GM21576 (cell line): ENCODE measurements at regions not wholly inside any gene's neighbourhood (a gene's known extent, or its start where the extent isn't known, plus 50 kb on each side); places are given as distances from the start of the nearest gene placed in this dataset.
"Not testable (repeated sequence)": the region's sequence is repeated elsewhere in the genome, so short reads cannot be mapped to it uniquely, and the experiment has no call there.

ENCODE experiments used
- ATAC-seq: cut with Tn5 transposase; IDR thresholded peaks from one replicate; pipeline ENCODE4 v1.9.1; 2021; ENCODE audit warnings: mild to moderate bottlenecking, moderate library complexity; ENCODE audit not compliant: unreplicated experiment

DNA sequence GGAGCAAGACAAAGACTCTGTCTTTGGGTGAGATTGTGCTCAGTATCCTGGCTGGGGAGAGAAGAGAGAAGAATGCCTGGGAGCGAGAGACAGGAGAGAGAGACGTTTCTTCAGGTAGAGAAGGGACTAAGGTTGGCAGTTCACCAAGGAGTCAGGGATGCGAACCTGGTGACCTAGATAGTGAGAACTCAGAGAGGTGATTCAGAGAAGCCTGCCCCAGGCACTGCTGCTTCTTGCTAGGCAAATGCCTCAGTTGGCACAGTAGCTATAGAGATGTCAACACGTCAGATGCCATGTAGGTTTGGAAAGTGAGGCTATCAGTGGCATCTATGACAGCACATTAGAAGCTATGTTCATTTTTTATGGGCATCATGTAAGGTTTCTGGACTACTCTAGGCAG, 231.6 kb upstream of the VLDLR start:
- no peak for ATAC-seq

DNA sequence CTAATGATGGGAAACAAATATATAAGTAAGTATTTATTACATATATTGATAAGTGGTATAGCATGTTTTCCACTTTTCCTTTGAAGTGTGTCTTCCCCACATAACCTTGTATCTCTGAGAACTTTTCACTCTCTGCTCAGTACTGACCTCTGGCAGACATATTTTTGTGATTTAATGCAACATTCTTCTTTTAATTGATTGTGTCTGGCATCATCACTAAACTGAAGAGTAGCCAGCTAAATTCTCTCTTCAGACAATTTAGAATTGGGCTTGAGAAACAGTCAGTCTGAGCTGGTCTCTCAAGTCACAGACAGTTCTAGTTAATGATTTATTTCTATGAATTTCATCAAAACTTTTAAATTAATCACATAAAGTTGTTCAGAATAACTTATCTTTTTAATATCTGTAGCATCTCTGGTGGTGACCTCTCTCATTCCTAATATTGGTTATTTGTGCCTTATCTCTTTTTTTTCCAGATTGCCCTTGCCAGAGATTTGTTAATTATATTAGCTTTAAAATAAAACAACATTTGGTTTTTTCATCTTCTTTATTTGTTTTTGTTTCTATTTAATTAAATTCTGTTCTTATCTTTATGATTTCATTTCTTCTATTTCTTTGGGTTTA, 230.0 kb upstream of the VLDLR start:
- not testable (repeated sequence) for ATAC-seq

DNA sequence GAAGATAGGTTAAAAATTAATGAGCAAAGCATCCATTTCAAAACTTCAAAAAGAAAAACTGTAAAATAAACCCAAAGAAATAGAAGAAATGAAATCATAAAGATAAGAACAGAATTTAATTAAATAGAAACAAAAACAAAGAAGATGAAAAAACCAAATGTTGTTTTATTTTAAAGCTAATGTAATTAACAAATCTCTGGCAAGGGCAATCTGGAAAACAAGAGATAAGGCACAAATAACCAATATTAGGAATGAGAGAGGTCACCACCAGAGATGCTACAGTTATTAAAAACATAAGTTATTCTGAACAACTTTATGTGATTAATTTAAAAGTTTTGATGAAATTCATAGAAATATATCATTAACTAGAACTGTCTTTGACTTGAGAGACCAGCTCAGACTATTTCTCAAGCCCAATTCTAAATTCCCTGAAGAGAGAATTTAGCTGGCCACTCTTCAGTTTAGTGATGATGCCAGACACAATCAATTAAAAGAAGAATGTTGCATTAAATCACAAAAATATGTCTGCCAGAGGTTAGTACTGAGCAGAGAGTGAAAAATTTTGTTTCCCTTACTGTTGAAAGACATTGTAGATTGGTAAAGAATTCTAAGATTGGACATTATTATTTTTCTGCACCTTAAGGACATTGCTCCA, 227.4 kb upstream of the VLDLR start:
- ATAC-seq = not testable (repeated sequence)

DNA sequence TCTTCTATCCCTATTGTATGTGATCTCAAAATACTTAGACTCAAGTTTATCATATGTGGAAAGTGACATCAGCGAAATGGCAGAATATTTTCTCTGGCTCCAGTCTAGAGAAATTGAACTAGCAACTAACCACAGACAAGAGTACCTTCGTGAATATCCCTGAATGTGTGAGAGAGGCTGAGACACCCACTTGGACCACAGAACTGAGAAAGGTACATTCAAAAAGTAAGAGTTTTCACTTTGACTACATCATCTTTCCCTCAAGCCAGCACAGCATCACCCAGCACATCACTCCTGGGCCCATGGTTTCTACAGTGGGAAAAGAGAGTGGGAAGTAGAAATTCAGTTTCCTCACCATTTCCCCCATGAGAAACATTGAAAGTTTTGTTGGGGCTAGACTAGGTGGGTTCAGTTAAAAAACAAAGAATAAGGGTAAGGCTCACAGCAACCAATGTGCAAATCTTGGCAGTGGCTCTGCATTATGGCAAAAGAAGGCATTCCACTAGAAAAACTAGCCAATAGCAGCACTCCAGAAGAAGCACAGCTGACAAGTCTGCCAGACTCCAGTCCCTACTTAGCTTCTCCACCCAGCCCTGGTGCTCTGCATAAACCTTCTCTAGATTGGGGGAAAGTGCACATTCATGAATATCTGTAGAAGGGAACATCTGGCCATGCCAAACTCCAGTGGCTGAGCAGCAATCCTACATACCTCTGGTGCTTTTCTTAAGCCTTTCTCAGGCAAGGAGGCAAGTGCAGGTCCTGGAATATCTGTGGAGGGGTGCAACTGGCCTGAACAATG, 225.6 kb upstream of the VLDLR start:
- ATAC-seq = no peak

DNA sequence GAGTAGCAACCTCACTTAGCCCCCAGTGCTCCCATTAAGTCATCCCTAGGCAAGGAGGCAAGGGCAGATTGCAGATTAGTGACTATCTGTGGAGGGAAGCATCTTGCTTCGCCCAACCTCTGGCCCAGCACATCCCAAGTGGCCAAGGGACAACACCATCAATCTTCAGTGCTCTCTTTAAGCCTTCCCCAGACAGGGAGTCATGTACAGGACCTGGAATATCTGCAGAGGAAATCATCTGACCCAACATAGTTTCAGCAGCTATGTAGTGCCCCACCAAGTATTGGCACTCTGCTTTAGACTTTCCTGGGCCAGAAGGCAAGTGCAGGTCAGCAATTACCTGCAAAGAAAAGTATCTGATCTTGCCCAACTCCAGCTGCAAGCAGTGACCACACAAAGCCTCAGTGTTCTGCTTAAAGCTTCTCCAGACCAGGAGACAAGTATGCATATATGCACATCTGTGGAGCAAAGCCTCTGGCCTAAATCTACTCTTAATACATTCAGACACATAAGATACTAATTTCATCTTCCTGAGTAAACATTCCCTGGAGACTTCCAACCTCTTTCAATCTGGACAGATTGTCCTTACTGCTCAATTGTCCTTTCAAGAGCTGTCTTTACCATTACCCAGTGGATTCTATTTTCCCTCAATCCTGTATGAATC, 224.8 kb upstream of the VLDLR start:
- ATAC-seq = no peak

DNA sequence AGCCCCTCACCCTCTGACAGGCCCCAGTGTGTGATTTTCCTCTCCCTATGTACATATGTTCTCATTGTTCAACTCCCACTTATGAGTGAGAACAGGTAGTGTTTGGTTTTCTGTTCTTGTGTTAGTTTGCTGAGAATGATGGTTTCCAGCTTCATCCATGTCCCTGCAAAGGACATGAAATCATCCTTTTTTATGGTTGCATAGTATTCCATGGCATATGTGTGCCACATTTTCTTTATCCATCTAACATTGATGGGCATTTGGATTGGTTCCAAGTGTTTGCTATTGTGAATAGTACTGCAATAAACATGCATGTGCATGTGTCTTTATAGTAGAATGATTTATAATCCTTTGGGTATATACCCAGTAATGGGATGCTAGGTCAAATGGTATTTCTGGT, 223.7 kb upstream of the VLDLR start:
- ATAC-seq = not testable (repeated sequence)

DNA sequence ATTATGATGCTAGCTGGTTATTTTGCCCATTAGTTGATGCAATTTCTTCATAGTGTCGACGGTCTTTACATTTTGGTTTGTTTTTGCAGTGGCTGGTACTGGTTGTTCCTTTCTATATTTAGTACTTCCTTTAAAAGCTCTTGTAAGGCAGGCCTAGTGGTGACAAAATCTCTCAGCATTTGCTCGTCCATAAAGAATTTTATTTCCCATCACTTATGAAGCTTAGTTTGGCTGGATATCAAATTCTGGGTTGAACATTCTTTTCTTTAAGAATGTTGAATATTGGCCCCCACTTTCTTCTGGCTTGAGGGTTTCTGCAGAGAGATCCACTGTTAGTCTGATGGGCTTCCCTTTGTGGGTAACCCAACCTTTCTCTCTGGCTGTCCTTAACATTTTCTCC, 219.8 kb upstream of the VLDLR start:
- not testable (repeated sequence) for ATAC-seq

DNA sequence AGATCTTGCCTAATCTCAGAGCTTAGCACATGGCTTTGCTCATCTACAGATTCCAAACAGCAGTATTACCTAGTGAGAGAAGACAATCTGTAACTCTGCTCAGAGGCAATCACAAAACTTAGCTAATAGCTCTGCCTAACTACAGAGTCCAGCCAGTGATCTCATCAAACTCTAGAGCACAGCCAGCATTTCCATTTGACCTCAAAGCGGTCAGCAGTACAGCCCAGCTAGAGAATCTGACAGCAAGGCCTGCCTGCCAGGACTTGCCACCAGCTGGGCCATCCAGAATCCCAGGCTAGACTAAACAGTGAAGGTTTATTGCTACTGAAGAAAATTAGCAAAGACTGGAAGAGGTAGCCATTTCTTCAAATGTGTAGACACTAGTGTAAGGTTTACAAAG, 217.9 kb upstream of the VLDLR start:
- ATAC-seq = no peak

DNA sequence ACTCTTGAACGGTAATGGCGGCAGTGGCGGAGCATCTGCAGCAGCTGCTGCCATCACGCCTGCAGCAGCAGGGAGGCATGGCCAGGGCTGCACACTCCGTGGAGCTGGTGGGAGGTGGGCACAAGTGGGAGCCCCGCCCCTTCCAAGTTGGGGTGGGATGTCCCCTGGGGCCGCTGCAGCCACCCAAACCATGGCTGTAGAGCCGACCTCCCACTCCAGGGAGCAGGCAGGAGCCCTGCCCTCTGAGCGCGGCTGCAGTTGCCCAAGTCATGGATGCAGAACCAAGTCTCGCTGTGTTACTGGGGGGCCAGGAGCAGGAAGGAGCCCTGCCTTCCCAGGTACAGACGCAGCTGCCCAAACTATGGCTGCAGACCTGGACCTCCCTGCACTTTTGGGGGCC, 215.3 kb upstream of the VLDLR start:
- ATAC-seq = no peak

DNA sequence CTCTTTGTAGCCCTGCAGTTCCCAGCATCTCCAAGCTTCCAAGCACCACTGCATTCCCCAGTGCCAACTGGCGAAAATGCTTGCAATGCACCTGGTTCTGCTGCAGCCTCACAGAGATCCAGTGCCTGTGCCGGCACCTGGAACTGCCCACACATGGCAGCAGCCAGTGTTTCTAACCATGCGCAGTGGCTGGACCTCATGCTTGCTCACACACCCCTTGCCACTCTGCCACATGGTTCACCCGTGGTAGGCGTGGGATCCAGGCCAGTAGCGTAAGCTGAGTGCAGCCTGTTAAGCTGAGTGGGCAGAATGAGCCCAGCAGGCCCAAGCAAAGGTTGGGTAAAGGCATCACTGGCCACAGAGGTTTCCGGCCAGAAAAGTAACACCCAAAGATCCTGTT, 214.1 kb upstream of the VLDLR start:
- no peak for ATAC-seq

DNA sequence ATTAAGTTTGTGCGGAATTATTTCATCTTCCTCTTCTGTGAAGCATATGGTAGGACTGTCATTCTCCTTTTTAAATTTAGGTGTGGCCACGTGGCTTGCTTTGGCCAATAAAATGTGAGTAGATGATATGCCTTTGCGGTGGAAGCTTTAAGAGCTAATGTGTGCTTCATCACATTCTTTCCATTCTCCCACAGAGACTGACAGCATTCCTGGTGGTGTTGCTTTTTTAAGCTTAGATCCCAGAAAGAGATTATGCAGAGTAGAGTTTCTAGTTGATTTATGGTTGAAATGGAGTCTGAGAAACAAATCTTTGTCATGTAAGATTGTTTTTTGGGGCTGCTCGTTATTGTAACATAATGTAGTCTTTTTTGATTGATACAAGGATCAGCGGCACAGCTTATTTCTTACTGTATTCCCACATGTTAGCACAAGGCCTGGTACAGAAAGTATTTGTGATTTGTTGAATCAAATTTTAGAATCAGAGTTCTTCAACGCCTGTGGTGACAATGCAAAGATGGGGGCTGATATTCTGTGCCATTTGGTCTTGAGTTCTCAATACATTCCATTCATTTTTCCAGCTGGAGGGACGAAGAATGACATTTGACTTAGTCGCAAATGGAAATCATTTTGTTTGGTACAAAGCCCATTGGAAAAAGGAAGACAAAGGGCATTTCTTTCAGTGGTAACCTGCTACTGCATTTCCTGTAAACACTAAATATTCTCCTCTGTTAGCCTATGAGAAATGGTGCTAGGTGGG, 209.9 kb upstream of the VLDLR start:
- no peak for ATAC-seq

DNA sequence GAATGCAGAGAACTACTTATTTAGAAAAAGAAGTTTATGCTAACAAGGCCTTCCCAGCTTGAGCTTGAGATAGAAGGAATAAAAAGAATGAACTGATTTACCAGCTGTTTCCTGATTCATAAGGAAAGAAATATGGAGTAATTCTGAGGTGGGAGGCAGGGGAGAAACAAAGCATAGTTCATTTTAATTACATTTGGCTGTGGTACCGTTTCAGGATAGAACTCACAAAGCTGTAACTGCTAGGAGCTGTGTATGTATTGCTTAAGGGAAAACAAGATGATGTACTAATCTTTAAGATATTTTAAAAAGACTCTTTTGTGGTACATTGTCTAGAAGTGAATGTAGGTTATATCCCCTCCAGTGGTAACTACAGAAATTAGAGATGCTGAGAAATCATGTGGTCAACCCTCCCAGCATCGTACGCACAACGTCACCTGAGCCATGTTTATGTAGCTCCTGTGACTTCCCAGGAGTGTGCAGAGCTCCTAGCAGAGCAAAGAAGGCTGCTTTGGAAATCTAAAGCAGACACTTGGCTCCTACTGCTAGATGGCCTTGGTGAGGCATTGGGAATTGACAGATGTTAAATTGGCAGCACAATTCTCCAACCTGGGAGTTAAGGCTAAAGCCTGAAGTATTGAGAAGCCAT, 208.3 kb upstream of the VLDLR start:
- ATAC-seq = no peak

DNA sequence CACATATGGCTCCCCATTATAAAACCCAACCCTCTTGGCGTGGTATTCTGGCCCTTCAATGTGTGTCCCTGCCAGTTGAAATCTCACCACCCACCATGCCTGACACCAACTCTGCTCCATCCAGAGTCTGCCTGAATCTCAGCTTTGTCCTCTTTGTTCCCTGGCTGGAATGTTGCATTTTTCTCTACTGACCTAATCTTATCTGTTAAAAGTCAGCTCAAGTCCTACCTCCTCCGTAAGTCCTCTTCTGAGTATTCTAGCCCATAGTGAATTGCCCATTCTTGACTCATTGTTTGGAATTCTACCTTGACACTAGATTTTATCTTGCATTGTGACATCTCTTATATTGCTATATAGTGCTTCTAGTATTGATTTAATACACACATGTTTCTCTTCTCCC, 207.1 kb upstream of the VLDLR start:
- no peak for ATAC-seq

DNA sequence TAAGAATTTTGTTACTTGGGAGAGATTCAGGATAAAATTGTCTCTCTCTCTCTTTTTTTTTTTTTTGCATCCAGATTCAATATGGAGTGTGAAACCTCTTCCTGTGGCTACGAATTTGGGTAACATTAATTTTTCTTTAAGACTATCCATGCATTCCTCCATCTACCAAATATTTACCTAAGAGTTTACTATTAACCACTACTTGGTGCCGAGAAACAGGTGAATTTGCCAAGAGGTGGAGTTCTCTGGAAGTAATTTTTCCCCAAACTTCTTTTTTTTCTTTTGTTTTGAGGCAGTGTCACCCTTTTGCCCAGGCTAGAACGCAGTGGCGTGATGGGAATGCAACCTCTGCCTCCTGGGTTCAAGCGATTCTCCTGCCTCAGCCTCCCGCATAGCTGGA, 206.3 kb upstream of the VLDLR start:
- ATAC-seq = no peak

DNA sequence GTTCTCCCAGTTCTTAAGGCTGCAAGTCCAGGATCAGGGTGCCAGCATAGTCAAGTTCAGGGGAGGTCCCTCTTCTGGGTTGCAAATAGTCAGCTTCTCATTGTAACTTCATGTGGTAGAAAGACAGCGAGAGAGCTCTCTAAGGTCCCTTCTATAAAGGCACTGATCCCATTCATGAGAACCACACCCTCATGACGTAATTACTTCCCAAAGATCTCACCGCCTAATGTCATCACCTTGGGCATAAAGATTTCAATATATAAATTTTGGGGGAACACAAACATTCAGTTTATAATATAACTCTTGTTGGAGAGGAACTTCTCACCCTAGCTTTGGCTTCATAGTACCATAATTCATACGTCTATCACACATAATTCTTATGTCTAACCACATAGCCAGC, 203.9 kb upstream of the VLDLR start:
- ATAC-seq = no peak

DNA sequence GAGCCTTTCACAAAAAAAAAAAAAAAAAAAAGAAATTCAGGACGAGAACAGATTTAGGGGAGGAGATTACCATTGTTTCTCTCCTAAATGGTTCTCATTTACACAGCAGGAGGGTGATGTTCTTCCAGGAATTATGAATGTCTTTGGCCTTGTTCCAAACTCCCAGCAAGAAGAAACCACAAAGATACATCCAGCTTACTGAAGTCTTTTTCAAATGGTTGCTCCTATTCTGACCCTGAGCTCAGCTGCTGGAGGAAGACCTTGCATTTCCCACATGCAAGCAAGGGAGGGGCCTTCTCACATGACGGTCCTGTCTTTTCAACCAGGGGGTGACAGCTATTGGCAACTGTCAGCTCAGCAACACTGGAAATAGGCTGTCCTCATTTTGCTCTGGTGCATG, 203.0 kb upstream of the VLDLR start:
- no peak for ATAC-seq

DNA sequence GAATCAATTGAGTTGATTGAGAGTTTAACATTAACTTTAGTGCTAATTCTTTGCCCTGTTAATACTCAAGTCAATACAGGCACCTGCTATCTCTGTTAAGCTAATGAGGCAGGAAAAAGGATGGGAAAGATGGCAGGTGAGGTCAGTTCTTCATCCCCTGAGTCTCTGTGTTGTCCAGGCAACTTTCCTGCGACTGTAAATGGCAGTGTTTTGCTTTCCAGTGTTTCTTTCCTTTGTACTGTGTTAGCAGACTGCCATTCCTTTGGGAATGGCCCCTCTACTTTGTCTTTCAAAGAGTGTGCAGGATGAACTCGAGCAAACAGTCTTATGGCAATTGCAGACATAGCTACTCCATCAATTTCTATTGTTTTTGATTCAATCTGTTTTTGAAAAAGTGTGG, 202.2 kb upstream of the VLDLR start:
- ATAC-seq = no peak

DNA sequence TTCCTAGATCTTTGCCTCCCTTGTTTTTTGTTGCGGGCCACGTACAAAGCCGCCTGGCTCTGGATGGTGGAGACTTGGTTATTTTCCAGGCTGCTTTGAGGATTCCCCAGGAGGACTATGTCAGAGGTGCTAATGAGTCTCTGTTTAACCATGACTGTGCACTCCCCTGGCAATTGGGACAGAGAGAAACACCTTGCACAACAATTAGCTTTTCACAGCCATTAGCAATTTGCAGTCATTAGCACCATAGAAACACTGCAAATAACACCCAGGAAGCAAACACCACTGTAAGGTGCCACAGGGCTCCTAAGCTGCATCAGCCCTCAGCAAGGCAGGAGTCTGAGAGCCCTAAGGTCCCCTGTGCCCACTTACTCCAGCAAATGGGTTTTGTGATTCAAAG, 201.0 kb upstream of the VLDLR start:
- ATAC-seq = no peak

DNA sequence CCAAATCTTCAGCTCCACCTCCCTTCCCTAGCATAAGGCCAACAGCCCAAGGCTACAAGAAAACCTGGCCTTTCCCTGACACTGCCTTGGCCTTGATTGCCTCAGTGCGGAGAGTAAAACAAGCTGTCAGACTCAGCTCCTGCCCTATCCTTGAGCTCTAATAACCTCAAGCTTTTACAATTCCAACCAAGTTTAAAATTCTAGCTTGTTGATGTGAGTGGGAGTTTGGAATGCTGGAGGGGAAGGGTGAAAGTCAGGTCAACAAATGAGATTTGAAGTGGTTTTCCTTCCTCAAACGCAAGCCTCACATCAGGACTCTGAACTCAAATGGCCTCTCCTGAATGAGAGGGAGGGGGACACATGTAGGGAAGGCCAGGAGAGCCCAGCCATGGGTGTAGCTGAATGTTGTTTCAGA, 197.0 kb upstream of the VLDLR start:
- ATAC-seq = no peak

DNA sequence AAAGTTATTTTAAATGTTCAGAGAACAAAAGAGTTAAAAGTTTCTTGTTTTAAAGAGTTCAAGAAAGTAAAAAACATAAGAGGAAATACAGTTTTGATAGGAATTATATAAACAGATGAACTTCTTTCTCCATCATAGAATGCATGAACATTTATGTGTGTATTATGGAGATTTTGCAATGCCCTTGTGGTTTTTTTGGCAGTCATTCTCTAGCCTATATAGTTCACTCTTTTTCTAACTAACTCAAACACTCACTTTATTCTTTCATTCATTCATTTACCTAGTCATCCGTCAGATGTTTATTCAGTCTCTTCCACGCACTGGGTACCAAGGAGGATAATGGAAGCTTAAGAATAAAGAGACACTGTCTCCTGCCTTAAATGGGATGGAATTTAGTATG, 195.9 kb upstream of the VLDLR start:
- ATAC-seq = no peak
